Activated T-helper 2 cell treated with anti-CD3 and anti-CD28 coated beads, Interferon-gamma antibody, Interleukin-2, Interleukin-4, amounts not matched to agents 10 μg/mL and 5 μg/mL and 100 μg/mL, durations not matched to agents 14 hours and 24 hours and 36 hours (primary cell): ENCODE measurements at regions not wholly inside any gene's neighbourhood (a gene's known extent, or its start where the extent isn't known, plus 50 kb on each side); places are given as distances from the start of the nearest gene placed in this dataset.
"Not testable (repeated sequence)": the region's sequence is repeated elsewhere in the genome, so short reads cannot be mapped to it uniquely, and the experiment has no call there.

Source experiments
- DNase-seq: peaks from one replicate; pipeline ENCODE4 v3.0.0; 2021; ENCODE audit warnings: low spot score
- H3K27ac Mint-ChIP-seq: one replicate; pipeline ENCODE4 v1.8.0; 2021; ENCODE audit warnings: mixed read lengths
- H3K27me3 Mint-ChIP-seq: one replicate; pipeline ENCODE4 v1.8.0; 2021; ENCODE audit warnings: low read depth, mixed read lengths
- H3K36me3 Mint-ChIP-seq: one replicate; pipeline ENCODE4 v1.8.0; 2021; ENCODE audit warnings: low read depth, mixed read lengths
- H3K4me1 Mint-ChIP-seq: one replicate; pipeline ENCODE4 v1.8.0; 2021; ENCODE audit warnings: low read depth, mixed read lengths
- H3K4me3 Mint-ChIP-seq: one replicate; pipeline ENCODE4 v1.8.0; 2021; ENCODE audit warnings: low read depth, mild to moderate bottlenecking, moderate library complexity, mixed read lengths
- H3K9me3 Mint-ChIP-seq: one replicate; pipeline ENCODE4 v1.8.0; 2021; ENCODE audit warnings: mixed read lengths
- intact Hi-C: fragments of 100-400 bp; cut with micrococcal nuclease; formaldehyde crosslinking; loops from one replicate; pipeline ENCODE4 v1.15.1; 2023

- Mint-ChIP-seq H3K4me3 (no peak overlapping the region), H3K27me3 (peaks cover 6% of the 10 kb centered on the region), H3K9me3 (no peaks in the 10 kb centered on the region), H3K4me1 (peaks cover 3% of the 10 kb centered on the region), H3K36me3 (no peaks in the 10 kb centered on the region), H3K27ac (no peak overlapping the region)
- DNase-seq, result no peak
- intact Hi-C loops, result no loop called here
Measured at GRCh38 chr12:76670776-76671175, 93.1 kb upstream of the ZDHHC17 start.

DNA sequence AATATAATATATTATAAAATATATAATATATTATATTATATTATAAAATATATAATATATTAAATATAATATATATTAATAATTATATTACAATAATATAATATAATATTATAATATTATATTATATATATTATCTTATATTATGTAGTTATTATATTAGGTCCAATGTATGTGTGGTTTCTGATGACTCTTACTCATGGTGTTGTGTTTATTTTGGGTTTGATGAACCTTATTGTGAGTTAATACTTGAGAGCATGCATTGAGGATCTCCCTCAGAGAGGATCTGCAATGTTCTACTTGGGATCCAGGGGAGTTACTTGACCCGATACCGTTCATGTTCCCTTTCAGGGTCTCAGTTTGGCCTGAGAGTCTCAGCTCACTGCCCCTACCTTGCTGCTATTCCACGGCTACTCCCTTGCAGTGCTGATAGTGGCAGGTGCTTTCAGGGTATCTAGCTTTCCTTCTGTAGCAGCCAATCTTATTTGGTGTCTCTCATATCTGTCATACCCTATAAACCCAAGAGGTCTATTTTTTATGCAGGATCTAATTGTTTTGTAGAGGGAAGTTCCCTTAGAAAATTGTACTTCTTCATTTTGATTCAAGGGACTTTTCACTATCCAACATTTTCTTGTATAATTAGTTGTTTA is 89.1 kb upstream of the ZDHHC17 start:
- no peaks in the 10 kb centered on the region for H3K27me3 Mint-ChIP-seq
- H3K36me3 Mint-ChIP-seq, result no peaks in the 10 kb centered on the region
- H3K27ac Mint-ChIP-seq, result no peak overlapping the region
- no peak for DNase-seq
- no peaks in the 10 kb centered on the region for H3K4me1 Mint-ChIP-seq
- no peak overlapping the region for H3K4me3 Mint-ChIP-seq
- intact Hi-C loops, result no loop called here
- H3K9me3 Mint-ChIP-seq, result no peaks in the 10 kb centered on the region

GRCh38 chr12:76676261-76676660 is 87.7 kb upstream of the ZDHHC17 start:
- not testable (repeated sequence) for H3K27me3 Mint-ChIP-seq, H3K9me3 Mint-ChIP-seq, H3K4me3 Mint-ChIP-seq

GRCh38 chr12:76678992-76679391 is 84.9 kb upstream of the ZDHHC17 start:
- no peak overlapping the region for H3K4me3 Mint-ChIP-seq
- DNase-seq, result no peak
- no peaks in the 10 kb centered on the region for H3K4me1 Mint-ChIP-seq
- no peaks in the 10 kb centered on the region for H3K36me3 Mint-ChIP-seq
- no peaks in the 10 kb centered on the region for H3K9me3 Mint-ChIP-seq
- intact Hi-C loops, result no loop called here
- no peak overlapping the region for H3K27ac Mint-ChIP-seq
- H3K27me3 Mint-ChIP-seq, result no peaks in the 10 kb centered on the region

More at GRCh38 chr12:76676261-76676660, 87.7 kb upstream of the ZDHHC17 start:
- H3K4me1 Mint-ChIP-seq, intact Hi-C loops, H3K36me3 Mint-ChIP-seq, DNase-seq, H3K27ac Mint-ChIP-seq: not testable (repeated sequence)

DNA sequence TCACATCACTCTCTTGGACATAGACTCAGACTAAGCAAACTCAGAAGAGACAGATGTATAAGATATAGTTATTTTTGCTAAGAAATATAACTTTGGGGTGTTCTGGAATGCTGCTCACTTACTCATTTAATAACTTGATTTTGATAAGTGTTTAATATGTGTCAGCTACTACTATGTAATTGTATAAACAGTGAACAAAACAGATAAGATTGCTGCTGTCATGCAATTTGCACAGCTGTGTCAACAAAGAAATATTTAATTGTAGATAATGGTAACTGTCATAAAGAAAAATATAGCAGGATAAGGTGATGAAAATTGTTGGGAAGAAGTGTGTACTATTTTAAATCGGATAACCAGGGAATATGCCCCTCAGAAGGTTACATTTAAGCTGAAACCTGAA is 84.1 kb upstream of the ZDHHC17 start:
- H3K27me3 Mint-ChIP-seq, result no peaks in the 10 kb centered on the region
- H3K9me3 Mint-ChIP-seq, result no peaks in the 10 kb centered on the region
- no peak for DNase-seq
- no peaks in the 10 kb centered on the region for H3K4me1 Mint-ChIP-seq
- no peak overlapping the region for H3K27ac Mint-ChIP-seq
- no peaks in the 10 kb centered on the region for H3K36me3 Mint-ChIP-seq
- intact Hi-C loops, result no loop called here
- H3K4me3 Mint-ChIP-seq, result no peak overlapping the region

DNA sequence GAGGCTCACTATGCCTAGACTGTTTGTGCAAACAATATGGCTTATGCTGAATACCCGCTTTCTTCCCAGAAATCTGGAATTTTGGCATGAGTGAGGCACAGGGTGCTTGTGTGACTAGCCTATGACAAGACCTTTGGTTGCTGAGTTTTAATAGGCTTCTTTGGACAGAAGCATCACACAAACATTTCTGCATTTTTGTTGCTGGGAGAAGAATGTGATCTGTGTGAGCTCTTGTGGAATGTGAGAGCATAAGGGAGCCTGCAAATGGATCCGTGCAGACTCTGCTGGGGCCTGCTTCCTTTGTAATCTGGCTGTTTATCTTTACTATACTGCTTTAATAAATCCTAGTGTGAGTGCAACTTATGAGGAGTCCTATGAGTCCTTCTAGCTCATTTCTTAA is 83.0 kb upstream of the ZDHHC17 start:
- no peak overlapping the region for H3K4me3 Mint-ChIP-seq
- no peaks in the 10 kb centered on the region for H3K4me1 Mint-ChIP-seq
- H3K27ac Mint-ChIP-seq, result no peak overlapping the region
- no peaks in the 10 kb centered on the region for H3K27me3 Mint-ChIP-seq
- no peaks in the 10 kb centered on the region for H3K9me3 Mint-ChIP-seq
- DNase-seq, result no peak
- no peaks in the 10 kb centered on the region for H3K36me3 Mint-ChIP-seq
- intact Hi-C loops, result no loop called here

DNA sequence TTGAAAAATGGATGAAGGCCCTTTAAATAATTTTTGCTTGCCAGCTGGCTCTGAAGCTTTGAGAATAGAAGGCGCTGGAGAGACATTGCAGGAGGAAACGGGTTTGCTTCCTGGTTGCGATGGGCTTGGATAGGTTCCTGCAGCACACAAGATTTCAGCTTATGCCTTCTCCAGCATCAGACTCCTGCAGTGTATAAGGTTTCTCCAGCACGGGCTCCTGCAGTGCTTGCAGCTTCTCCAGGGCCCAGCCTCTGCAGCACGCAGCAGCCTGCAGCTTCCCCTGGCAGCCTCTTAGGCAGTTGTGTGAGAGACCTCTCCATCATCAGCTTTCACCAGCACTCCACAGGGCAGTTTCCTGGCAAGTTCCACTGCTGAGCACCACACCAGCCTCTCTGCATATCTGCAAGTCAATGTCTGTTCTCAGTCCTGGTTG is 78.7 kb upstream of the ZDHHC17 start:
- Mint-ChIP-seq H3K9me3 (no peaks in the 10 kb centered on the region), H3K36me3 (no peaks in the 10 kb centered on the region), H3K27ac (no peak overlapping the region), H3K27me3 (peaks cover 2% of the 10 kb centered on the region), H3K4me1 (no peaks in the 10 kb centered on the region), H3K4me3 (no peak overlapping the region)
- intact Hi-C loops, result no loop called here
- no peak for DNase-seq

- DNase-seq, result no peak
- H3K27me3 Mint-ChIP-seq, result peaks cover 2% of the 10 kb centered on the region
- intact Hi-C loops, result no loop called here
- H3K27ac Mint-ChIP-seq, result no peak overlapping the region
- H3K4me1 Mint-ChIP-seq, result no peaks in the 10 kb centered on the region
- H3K36me3 Mint-ChIP-seq, result no peaks in the 10 kb centered on the region
- H3K9me3 Mint-ChIP-seq, result no peaks in the 10 kb centered on the region
- H3K4me3 Mint-ChIP-seq, result no peak overlapping the region
Measured at GRCh38 chr12:76687981-76688380, 75.9 kb upstream of the ZDHHC17 start.

GRCh38 chr12:76688631-76689030 is 75.3 kb upstream of the ZDHHC17 start:
- H3K36me3 Mint-ChIP-seq, result no peaks in the 10 kb centered on the region
- no peak for DNase-seq
- H3K9me3 Mint-ChIP-seq, result no peaks in the 10 kb centered on the region
- intact Hi-C loops, result no loop called here
- H3K4me1 Mint-ChIP-seq, result no peaks in the 10 kb centered on the region
- H3K4me3 Mint-ChIP-seq, result no peak overlapping the region
- H3K27me3 Mint-ChIP-seq, result peaks cover 2% of the 10 kb centered on the region
- no peak overlapping the region for H3K27ac Mint-ChIP-seq

GRCh38 chr12:76690921-76691700 is 72.8 kb upstream of the ZDHHC17 start:
- intact Hi-C loops, result no loop called here
- Mint-ChIP-seq H3K36me3 (no peaks in the 10 kb centered on the region), H3K4me3 (no peak overlapping the region), H3K27ac (no peak overlapping the region), H3K9me3 (no peaks in the 10 kb centered on the region), H3K27me3 (peaks cover 2% of the 10 kb centered on the region), H3K4me1 (no peaks in the 10 kb centered on the region)
- DNase-seq, result no peak

DNA sequence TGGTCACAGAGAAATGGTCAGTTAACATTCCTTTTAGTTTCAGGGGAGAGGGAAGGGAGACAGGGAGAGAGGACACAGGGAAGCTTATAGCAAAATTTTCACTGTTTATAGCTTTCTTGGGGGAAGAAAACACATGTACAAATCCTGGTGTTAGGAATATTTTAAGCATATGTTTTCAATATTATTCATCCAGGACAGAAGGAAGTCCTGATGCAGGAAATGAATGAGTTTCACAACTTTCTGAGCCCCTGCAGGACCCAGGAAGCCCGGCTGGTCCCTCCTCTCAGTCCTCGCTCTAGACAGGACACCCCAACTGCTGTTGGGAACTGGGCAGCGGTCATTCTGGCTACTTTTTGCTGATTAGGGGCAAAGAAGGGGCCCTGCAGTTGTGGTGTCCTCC is 71.1 kb upstream of the ZDHHC17 start:
- intact Hi-C loops, result no loop called here
- Mint-ChIP-seq H3K36me3 (no peaks in the 10 kb centered on the region), H3K4me3 (no peak overlapping the region)

DNA sequence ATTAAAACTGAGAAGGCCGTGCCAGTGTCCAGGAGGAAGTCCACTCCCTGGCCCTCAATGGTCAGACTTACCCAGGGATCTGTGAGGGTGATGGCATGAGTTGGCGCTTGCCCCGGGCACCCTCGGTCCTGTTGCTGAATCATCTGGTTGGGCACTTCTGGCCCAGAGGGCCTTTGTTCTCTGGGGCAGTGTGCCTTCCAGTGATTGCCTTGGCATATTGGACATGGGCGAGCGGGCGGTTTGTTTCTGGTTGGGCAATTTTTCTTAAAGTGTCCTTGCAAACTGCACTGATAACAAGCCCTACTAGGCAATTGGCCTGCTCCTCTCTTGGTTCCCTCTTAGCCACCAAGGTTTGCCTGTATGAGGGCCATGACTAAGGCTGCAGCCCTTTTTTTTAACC is 69.5 kb upstream of the ZDHHC17 start:
- H3K4me3 Mint-ChIP-seq, result no peak overlapping the region
- no peaks in the 10 kb centered on the region for H3K9me3 Mint-ChIP-seq
- no peaks in the 10 kb centered on the region for H3K4me1 Mint-ChIP-seq
- no peaks in the 10 kb centered on the region for H3K36me3 Mint-ChIP-seq
- no peaks in the 10 kb centered on the region for H3K27me3 Mint-ChIP-seq
- H3K27ac Mint-ChIP-seq, result no peak overlapping the region
- no peak for DNase-seq
- intact Hi-C loops, result no loop called here

More for the DNA sequence above, 71.1 kb upstream of the ZDHHC17 start:
- DNase-seq, result no peak
- Mint-ChIP-seq H3K27me3 (no peaks in the 10 kb centered on the region), H3K27ac (no peak overlapping the region), H3K9me3 (no peaks in the 10 kb centered on the region), H3K4me1 (no peaks in the 10 kb centered on the region)

DNA sequence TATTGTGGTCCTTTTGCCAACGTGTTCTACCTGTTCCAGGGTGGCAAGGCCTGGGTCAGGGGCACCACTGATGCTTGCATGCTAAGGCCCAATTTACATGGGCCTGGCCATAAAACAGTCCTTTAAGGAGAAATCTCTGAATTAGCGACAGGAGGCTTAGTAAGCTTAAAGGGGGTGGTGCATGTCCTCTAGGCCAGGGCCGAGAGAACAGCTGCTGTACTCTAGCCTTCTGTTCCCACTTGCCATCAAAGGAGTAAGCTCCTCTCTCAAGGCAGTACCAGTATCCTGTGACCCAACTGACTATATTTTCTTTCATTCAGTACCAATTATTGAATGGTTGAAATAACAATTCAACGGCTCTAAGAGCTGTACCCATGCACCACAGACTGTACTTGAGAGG is 67.7 kb upstream of the ZDHHC17 start:
- Mint-ChIP-seq H3K36me3 (no peaks in the 10 kb centered on the region), H3K27me3 (no peaks in the 10 kb centered on the region), H3K4me1 (no peaks in the 10 kb centered on the region), H3K27ac (no peak overlapping the region), H3K4me3 (no peak overlapping the region), H3K9me3 (no peaks in the 10 kb centered on the region)
- intact Hi-C loops, result no loop called here
- DNase-seq, result no peak
